ENCODE measurements at regions not wholly inside any gene's neighbourhood (a gene's known extent, or its start where the extent isn't known, plus 50 kb on each side); places are given as distances from the start of the nearest gene placed in this dataset.
"Not testable (repeated sequence)": the region's sequence is repeated elsewhere in the genome, so short reads cannot be mapped to it uniquely, and the experiment has no call there.

- DNase-seq (ENCODE audit: insufficient read length, low spot score) (no peak), FAIRE-seq (no peak)
- TF ChIP-seq PAX5 (IDR thresholded peaks at IDR 0.05; ENCODE audit: insufficient read depth, low read length, severe bottlenecking) (no peak), SPI1 (IDR thresholded peaks at IDR 0.05; ENCODE audit: low read depth, low read length) (no peak), POU2F2 (IDR thresholded peaks at IDR 0.05; ENCODE audit: low read depth, low read length) (no peak), POLR2A (IDR thresholded peaks at IDR 0.05; ENCODE audit: low read depth, low read length) (no peak), POLR2AphosphoS5 (IDR thresholded peaks at IDR 0.05; ENCODE audit: low read depth, low read length) (no peak), TAF1 (IDR thresholded peaks at IDR 0.05; ENCODE audit: low read depth, low read length) (no peak)
Measured at GRCh38 chr4:127007305-127007704, 625.5 kb upstream of the INTU start.

GRCh38 chr4:127012549-127012948 lies 620.2 kb upstream of the INTU start:
- DNase-seq (ENCODE audit: insufficient read length, low spot score): no peak
- FAIRE-seq: no peak
- TF ChIP-seq TAF1 (IDR thresholded peaks at IDR 0.05; ENCODE audit: low read depth, low read length) (no peak), POU2F2 (IDR thresholded peaks at IDR 0.05; ENCODE audit: low read depth, low read length) (no peak), POLR2AphosphoS5 (IDR thresholded peaks at IDR 0.05; ENCODE audit: low read depth, low read length) (no peak), SPI1 (IDR thresholded peaks at IDR 0.05; ENCODE audit: low read depth, low read length) (no peak), PAX5 (IDR thresholded peaks at IDR 0.05; ENCODE audit: insufficient read depth, low read length, severe bottlenecking) (no peak)

DNA sequence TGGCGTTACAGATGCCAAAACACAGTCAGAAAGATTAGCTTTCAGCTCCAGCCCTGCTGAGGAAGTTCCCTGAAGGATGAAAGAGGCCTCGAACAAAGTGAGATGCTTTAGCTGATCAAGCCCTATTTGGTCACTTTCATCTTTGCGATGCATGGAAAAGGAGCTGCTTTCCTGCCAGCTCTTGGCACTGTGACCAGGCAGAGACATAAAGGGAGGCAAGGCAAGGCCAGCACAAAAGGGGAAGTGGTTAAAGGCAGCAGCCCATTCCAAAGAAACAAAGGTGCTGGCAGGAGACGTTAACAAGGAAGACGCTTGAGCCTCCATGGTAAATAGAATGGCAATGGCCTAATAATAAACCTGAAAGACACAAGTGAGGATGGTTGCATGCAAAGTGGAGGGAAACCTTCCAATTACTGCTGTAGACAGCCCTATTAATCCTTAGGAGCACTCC lies 617.1 kb upstream of the INTU start:
- FAIRE-seq: no peak
- TF ChIP-seq POLR2A (IDR thresholded peaks at IDR 0.05; ENCODE audit: low read depth, low read length): no peak
- TF ChIP-seq POLR2AphosphoS5 (IDR thresholded peaks at IDR 0.05; ENCODE audit: low read depth, low read length): no peak
- peak; percentile 32; the same call in 1 of the 2 replicates for TF ChIP-seq SPI1 (IDR thresholded peaks at IDR 0.05; ENCODE audit: low read depth, low read length)
- no peak for TF ChIP-seq POU2F2 (IDR thresholded peaks at IDR 0.05; ENCODE audit: low read depth, low read length)
- DNase-seq (ENCODE audit: insufficient read length, low spot score): no peak

DNA sequence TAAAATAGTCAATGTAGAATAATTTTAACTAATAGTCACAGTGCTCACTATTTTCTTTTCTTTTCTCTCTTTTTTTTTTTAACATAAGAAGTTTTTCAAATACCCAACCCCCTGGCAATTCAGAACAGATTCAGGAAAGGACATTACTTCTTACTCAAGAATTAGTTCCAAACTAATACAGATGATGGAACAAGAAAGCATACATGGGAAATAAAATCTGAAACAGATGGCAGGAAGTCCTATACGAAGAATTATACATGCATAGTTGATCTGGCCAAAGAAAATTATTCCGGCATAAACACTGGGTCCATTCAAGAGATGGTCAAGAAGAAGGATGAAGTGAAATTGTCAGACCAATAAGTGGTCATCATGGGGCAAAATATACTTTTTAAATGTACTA lies 614.4 kb upstream of the INTU start:
- TF ChIP-seq SPI1 (IDR thresholded peaks at IDR 0.05; ENCODE audit: low read depth, low read length) (no peak), TAF1 (IDR thresholded peaks at IDR 0.05; ENCODE audit: low read depth, low read length) (no peak), POU2F2 (IDR thresholded peaks at IDR 0.05; ENCODE audit: low read depth, low read length) (no peak), PAX5 (IDR thresholded peaks at IDR 0.05; ENCODE audit: insufficient read depth, low read length, severe bottlenecking) (no peak), POLR2AphosphoS5 (IDR thresholded peaks at IDR 0.05; ENCODE audit: low read depth, low read length) (no peak), POLR2A (IDR thresholded peaks at IDR 0.05; ENCODE audit: low read depth, low read length) (no peak)
- FAIRE-seq: no peak
- DNase-seq (ENCODE audit: insufficient read length, low spot score): no peak

DNA sequence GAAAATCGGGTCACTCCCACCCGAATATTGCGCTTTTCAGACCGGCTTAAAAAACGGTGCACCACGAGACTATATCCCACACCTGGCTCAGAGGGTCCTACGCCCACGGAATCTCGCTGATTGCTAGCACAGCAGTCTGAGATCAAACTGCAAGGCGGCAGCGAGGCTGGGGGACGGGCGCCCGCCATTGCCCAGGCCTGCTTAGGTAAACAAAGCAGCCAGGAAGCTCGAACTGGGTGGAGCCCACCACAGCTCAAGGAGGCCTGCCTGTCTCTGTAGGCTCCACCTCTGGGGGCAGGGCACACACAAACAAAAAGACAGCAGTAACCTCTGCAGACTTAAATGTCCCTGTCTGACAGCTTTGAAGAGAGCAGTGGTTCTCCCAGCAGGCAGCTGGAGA lies 611.9 kb upstream of the INTU start:
- DNase-seq (ENCODE audit: insufficient read length, low spot score); FAIRE-seq: not testable (repeated sequence)

DNA sequence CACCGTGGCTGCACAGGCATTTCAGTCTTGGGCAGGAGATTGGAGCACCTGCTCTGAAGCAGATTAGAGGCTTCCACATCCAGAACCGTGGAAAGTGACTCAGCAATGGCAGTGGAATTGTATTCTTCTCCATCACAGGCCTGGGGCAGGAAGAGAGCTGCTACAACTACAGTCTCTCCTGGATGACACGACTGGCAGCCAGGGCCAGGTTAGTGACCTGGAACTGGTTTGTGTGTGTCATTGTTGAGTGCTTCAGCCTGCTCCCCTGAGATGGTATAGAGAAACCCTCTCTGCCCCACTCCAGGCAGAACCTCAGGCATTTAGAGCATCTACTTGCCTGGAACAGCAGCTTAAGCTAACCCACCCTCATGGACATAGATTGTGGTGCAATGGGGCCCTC lies 596.5 kb upstream of the INTU start:
- DNase-seq (ENCODE audit: insufficient read length, low spot score) (no peak), FAIRE-seq (no peak)
- TF ChIP-seq POU2F2 (IDR thresholded peaks at IDR 0.05; ENCODE audit: low read depth, low read length) (no peak), SPI1 (IDR thresholded peaks at IDR 0.05; ENCODE audit: low read depth, low read length) (no peak), TAF1 (IDR thresholded peaks at IDR 0.05; ENCODE audit: low read depth, low read length) (no peak), POLR2AphosphoS5 (IDR thresholded peaks at IDR 0.05; ENCODE audit: low read depth, low read length) (no peak)

- TF ChIP-seq TAF1 (IDR thresholded peaks at IDR 0.05; ENCODE audit: low read depth, low read length) (no peak), POLR2AphosphoS5 (IDR thresholded peaks at IDR 0.05; ENCODE audit: low read depth, low read length) (no peak), SPI1 (IDR thresholded peaks at IDR 0.05; ENCODE audit: low read depth, low read length) (no peak), PAX5 (IDR thresholded peaks at IDR 0.05; ENCODE audit: insufficient read depth, low read length, severe bottlenecking) (no peak), POLR2A (IDR thresholded peaks at IDR 0.05; ENCODE audit: low read depth, low read length) (no peak), POU2F2 (IDR thresholded peaks at IDR 0.05; ENCODE audit: low read depth, low read length) (no peak)
- no peak for FAIRE-seq
- DNase-seq (ENCODE audit: insufficient read length, low spot score): no peak
Measured at GRCh38 chr4:127045861-127046260, 586.9 kb upstream of the INTU start.

- FAIRE-seq (no peak), DNase-seq (ENCODE audit: insufficient read length, low spot score) (no peak)
- TF ChIP-seq POLR2AphosphoS5 (IDR thresholded peaks at IDR 0.05; ENCODE audit: low read depth, low read length): no peak
- TF ChIP-seq TAF1 (IDR thresholded peaks at IDR 0.05; ENCODE audit: low read depth, low read length): no peak
- no peak for TF ChIP-seq SPI1 (IDR thresholded peaks at IDR 0.05; ENCODE audit: low read depth, low read length)
- TF ChIP-seq PAX5 (IDR thresholded peaks at IDR 0.05; ENCODE audit: insufficient read depth, low read length, severe bottlenecking): no peak
- no peak for TF ChIP-seq POU2F2 (IDR thresholded peaks at IDR 0.05; ENCODE audit: low read depth, low read length)
- TF ChIP-seq POLR2A (IDR thresholded peaks at IDR 0.05; ENCODE audit: low read depth, low read length): no peak
Measured at GRCh38 chr4:127047930-127048329, 584.8 kb upstream of the INTU start.

- DNase-seq (ENCODE audit: insufficient read length, low spot score) (no peak), FAIRE-seq (no peak)
- no peak for TF ChIP-seq POLR2AphosphoS5 (IDR thresholded peaks at IDR 0.05; ENCODE audit: low read depth, low read length)
- no peak for TF ChIP-seq PAX5 (IDR thresholded peaks at IDR 0.05; ENCODE audit: insufficient read depth, low read length, severe bottlenecking)
- TF ChIP-seq POU2F2 (IDR thresholded peaks at IDR 0.05; ENCODE audit: low read depth, low read length): no peak
- no peak for TF ChIP-seq POLR2A (IDR thresholded peaks at IDR 0.05; ENCODE audit: low read depth, low read length)
- no peak for TF ChIP-seq SPI1 (IDR thresholded peaks at IDR 0.05; ENCODE audit: low read depth, low read length)
- no peak for TF ChIP-seq TAF1 (IDR thresholded peaks at IDR 0.05; ENCODE audit: low read depth, low read length)
Measured at GRCh38 chr4:127048376-127049044, 584.2 kb upstream of the INTU start.

GRCh38 chr4:127049526-127049925 lies 583.2 kb upstream of the INTU start:
- FAIRE-seq (no peak), DNase-seq (ENCODE audit: insufficient read length, low spot score) (no peak)
- TF ChIP-seq POLR2AphosphoS5 (IDR thresholded peaks at IDR 0.05; ENCODE audit: low read depth, low read length) (no peak), SPI1 (IDR thresholded peaks at IDR 0.05; ENCODE audit: low read depth, low read length) (no peak), TAF1 (IDR thresholded peaks at IDR 0.05; ENCODE audit: low read depth, low read length) (no peak), POU2F2 (IDR thresholded peaks at IDR 0.05; ENCODE audit: low read depth, low read length) (no peak)
